ENCODE measurements at regions not wholly inside any gene's neighbourhood (a gene's known extent, or its start where the extent isn't known, plus 50 kb on each side); places are given as distances from the start of the nearest gene placed in this dataset.
"Not testable (repeated sequence)": the region's sequence is repeated elsewhere in the genome, so short reads cannot be mapped to it uniquely, and the experiment has no call there.

DNA sequence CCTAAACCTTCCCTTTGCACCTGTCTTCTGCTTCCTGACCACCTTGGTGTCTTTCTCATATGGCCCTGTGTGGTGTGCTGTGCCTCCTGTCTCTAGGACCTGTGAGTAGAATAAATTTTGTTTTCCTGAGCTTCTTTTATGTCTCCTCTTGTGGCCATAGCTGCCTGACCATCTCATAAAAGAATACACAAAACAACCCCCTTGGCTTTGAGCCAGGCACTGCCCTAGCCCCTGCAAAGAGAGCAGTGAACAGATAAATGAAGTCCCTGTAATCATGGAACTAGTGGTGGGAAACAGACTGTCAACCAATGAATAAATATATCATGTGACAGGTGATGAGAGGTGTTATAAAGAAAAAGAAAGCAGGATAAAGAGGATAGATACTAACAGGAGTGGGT lies 485.1 kb downstream of the CSNK1G3 start:
- intact Hi-C loops (cut with DNase I; ENCODE audit: low total_unique reads): no loop called here
- H3K36me3 ChIP-seq (ENCODE audit: low read depth, missing control alignments): no peaks in the 10 kb centered on the region
- no peak overlapping the region for H3K4me3 ChIP-seq
- no peaks in the 10 kb centered on the region for H3K4me1 ChIP-seq
- no peak for TF ChIP-seq POLR2A (IDR thresholded peaks at IDR 0.05)
- TF ChIP-seq, protein P1, sequence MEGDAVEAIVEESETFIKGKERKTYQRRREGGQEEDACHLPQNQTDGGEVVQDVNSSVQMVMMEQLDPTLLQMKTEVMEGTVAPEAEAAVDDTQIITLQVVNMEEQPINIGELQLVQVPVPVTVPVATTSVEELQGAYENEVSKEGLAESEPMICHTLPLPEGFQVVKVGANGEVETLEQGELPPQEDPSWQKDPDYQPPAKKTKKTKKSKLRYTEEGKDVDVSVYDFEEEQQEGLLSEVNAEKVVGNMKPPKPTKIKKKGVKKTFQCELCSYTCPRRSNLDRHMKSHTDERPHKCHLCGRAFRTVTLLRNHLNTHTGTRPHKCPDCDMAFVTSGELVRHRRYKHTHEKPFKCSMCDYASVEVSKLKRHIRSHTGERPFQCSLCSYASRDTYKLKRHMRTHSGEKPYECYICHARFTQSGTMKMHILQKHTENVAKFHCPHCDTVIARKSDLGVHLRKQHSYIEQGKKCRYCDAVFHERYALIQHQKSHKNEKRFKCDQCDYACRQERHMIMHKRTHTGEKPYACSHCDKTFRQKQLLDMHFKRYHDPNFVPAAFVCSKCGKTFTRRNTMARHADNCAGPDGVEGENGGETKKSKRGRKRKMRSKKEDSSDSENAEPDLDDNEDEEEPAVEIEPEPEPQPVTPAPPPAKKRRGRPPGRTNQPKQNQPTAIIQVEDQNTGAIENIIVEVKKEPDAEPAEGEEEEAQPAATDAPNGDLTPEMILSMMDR (IDR thresholded peaks at IDR 0.05): no peak
- no peaks in the 10 kb centered on the region for H3K27me3 ChIP-seq
- no peaks in the 10 kb centered on the region for H3K9me3 ChIP-seq
- no peak overlapping the region for H3K27ac ChIP-seq
- no peak for DNase-seq

DNA sequence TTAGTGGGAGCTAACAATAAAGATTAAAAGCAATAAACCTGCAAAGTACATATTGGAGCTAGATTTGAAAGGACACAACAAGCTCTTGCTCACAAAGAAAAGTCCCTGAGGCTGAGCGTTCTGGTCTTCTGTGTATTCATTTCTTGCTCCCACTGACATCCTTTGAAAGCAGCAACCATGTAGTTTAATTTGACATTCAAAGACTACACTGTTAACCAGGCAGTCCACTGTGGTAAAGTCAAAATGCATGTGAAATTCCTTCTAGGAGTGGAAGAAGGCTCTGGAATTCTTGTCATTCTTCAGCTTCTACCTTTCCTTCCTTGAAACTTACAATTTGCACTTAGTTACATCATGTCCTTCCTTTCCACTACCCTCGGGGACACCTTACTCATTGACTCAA lies 480.7 kb downstream of the CSNK1G3 start:
- H3K27ac ChIP-seq: no peak overlapping the region
- intact Hi-C loops (cut with DNase I; ENCODE audit: low total_unique reads): no loop called here
- DNase-seq: no peak
- WGBS, 2 donors: 82 to 86% methylated on average over 2 of the region's 2 CpGs
- no peaks in the 10 kb centered on the region for H3K4me1 ChIP-seq
- no peak for TF ChIP-seq POLR2A (IDR thresholded peaks at IDR 0.05)
- TF ChIP-seq, protein P1 (IDR thresholded peaks at IDR 0.05): no peak
- no peak overlapping the region for H3K4me3 ChIP-seq
- no peaks in the 10 kb centered on the region for H3K36me3 ChIP-seq (ENCODE audit: low read depth, missing control alignments)
- no peaks in the 10 kb centered on the region for H3K27me3 ChIP-seq
- H3K9me3 ChIP-seq: no peaks in the 10 kb centered on the region

DNA sequence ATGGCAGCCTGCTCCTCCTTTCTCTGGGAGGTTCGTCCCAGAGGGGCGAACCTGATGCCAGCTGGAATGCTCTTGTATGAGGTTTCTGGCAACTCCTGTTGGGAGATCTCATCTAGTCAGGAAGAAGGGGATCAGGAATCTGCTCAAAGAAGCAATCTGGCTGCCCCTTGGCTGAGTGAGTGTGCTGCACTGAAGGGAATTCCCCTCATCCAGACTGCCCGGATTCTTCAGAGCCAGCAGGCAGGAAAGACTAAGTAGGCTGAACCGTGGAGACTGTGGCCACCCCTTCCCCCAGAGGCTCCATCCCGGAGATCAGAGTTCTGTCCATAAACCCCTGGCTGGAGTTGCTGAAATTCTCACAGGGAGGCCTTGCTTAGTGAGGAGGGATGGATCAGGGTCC lies 476.0 kb downstream of the CSNK1G3 start:
- no peaks in the 10 kb centered on the region for H3K27me3 ChIP-seq
- no peaks in the 10 kb centered on the region for H3K4me1 ChIP-seq
- intact Hi-C loops (cut with DNase I; ENCODE audit: low total_unique reads): no loop called here
- WGBS, 2 donors: 81 to 100% methylated on average over 5 of the region's 5 CpGs
- H3K9me3 ChIP-seq: no peaks in the 10 kb centered on the region
- no peak for DNase-seq
- no peak overlapping the region for H3K27ac ChIP-seq
- no peak overlapping the region for H3K4me3 ChIP-seq
- H3K36me3 ChIP-seq (ENCODE audit: low read depth, missing control alignments): no peaks in the 10 kb centered on the region
- TF ChIP-seq POLR2A (IDR thresholded peaks at IDR 0.05): no peak
- TF ChIP-seq, protein P1 (IDR thresholded peaks at IDR 0.05): no peak

DNA sequence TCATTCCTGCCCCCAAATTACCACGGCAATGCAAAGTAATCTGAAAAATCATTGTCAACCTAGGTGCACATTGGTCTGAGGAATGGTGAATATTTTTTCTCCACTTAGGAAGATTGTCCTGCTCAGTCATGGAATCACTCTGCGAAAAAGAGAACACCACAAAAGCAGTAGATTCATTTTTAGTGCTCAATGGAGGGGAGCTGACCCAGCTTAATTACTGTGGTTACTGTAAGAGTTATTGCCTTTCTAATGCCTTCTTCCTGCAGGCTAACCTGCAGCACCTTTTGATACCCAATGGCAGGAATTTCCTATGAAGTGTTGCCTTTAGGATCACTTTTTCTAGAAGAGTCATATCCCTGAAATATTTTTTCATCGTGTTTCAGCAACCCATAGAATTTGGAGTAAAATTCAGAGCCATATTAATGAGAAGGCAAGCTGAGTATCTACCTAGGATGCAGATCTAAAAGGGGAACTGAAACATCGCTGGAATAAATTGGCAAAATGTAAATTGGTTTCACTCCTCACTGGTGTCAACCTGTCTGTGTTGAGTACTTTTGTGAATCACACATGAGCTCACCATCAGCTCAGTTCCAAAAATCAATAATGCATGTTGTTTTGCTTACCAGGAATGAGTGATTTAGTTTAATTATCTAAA lies 464.5 kb downstream of the CSNK1G3 start:
- Histone ChIP-seq H3K27ac (no peak overlapping the region), H3K9me3 (no peaks in the 10 kb centered on the region), H3K36me3 (ENCODE audit: low read depth, missing control alignments) (no peaks in the 10 kb centered on the region), H3K4me3 (no peak overlapping the region), H3K27me3 (no peaks in the 10 kb centered on the region), H3K4me1 (no peaks in the 10 kb centered on the region)
- 83% methylated on average over 4 of the region's 4 CpGs for WGBS, 2 donors
- DNase-seq: no peak
- intact Hi-C loops (cut with DNase I; ENCODE audit: low total_unique reads): no loop called here
- TF ChIP-seq POLR2A (IDR thresholded peaks at IDR 0.05): no peak
- TF ChIP-seq, protein P1 (IDR thresholded peaks at IDR 0.05): no peak

DNA sequence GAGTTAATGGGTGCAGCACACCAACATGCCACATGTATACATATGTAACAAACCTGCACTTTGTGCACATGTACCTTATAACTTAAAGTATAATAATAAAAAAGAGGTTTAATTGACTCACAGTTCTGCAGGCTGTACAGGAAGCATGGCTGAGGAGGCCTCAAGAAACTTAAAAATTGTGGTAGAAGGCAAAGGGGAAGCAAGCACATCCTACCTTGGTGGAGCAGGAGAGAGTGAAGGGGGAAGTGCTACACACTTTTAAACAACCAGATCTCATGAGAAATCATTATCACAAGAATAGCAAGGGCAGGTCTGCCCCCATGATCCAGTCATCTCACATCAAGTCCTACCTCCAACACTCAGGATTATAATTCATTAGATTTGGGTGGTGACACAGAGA lies 463.5 kb downstream of the CSNK1G3 start:
- H3K36me3 ChIP-seq (ENCODE audit: low read depth, missing control alignments); intact Hi-C loops (cut with DNase I; ENCODE audit: low total_unique reads); H3K9me3 ChIP-seq; H3K27ac ChIP-seq; H3K4me1 ChIP-seq; H3K27me3 ChIP-seq; DNase-seq; H3K4me3 ChIP-seq: not testable (repeated sequence)
